Mononuclear cell (primary cell): ENCODE measurements at regions not wholly inside any gene's neighbourhood (a gene's known extent, or its start where the extent isn't known, plus 50 kb on each side); places are given as distances from the start of the nearest gene placed in this dataset.

Source experiments
- H3K27me3 ChIP-seq: 2 replicates; pipeline ENCODE4 v1.6.0; 2011; ENCODE audit warnings: low read length, control low read depth; ENCODE audit not compliant: insufficient read depth
- H3K4me1 ChIP-seq: 2 replicates; pipeline ENCODE4 v1.5.1; 2011; ENCODE audit warnings: mild to moderate bottlenecking, low read length, control low read depth; ENCODE audit not compliant: insufficient read depth
- H3K4me3 ChIP-seq: 2 replicates; pipeline ENCODE4 v1.5.1; 2011; ENCODE audit warnings: mild to moderate bottlenecking, low read length, moderate library complexity
- H3K9me3 ChIP-seq: 2 replicates; pipeline ENCODE4 v1.5.1; 2011; ENCODE audit warnings: low read depth, mild to moderate bottlenecking, control low read depth, low read length

GRCh38 chr6:14863902-14864850 is 381.7 kb upstream of the JARID2 start:
- no peaks in the 10 kb centered on the region for H3K9me3 ChIP-seq
- no peak overlapping the region for H3K4me3 ChIP-seq
- peaks cover 55% of the 10 kb centered on the region for H3K4me1 ChIP-seq
- no peaks in the 10 kb centered on the region for H3K27me3 ChIP-seq

DNA sequence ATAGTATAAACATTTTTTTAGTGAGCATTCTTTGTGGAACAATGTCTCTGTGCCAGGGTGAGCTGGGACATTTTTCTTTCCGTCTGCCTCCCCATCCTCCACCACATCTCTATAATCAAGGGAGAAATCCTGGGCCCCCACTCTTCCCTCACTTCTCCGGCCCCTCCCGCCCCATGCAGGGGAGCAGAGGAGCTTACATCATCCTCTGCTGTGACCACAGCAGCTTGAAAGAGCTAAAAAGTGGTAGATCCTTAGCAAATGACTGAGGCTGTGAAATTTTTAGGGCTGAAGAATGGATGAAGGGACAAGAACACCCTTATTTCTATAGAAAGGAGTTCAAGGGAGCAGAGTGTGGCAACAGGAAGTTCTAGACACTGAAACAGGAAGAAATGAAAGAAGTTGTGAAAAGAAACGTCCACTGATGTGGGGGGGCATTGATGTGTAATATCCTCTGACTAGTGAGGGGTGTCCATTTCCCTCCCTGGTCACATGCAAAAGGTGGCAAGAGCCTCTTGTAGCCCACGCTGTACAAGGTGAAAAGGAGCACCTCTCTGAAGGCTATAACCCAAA is 380.3 kb upstream of the JARID2 start:
- no peak overlapping the region for H3K4me3 ChIP-seq
- H3K27me3 ChIP-seq: no peaks in the 10 kb centered on the region
- peaks cover 55% of the 10 kb centered on the region for H3K4me1 ChIP-seq
- H3K9me3 ChIP-seq: no peaks in the 10 kb centered on the region

- peaks cover 54% of the 10 kb centered on the region for H3K4me1 ChIP-seq
- H3K4me3 ChIP-seq: no peak overlapping the region
- H3K9me3 ChIP-seq: no peaks in the 10 kb centered on the region
- H3K27me3 ChIP-seq: no peaks in the 10 kb centered on the region
Observed at GRCh38 chr6:14867802-14868201, 378.1 kb upstream of the JARID2 start.

DNA sequence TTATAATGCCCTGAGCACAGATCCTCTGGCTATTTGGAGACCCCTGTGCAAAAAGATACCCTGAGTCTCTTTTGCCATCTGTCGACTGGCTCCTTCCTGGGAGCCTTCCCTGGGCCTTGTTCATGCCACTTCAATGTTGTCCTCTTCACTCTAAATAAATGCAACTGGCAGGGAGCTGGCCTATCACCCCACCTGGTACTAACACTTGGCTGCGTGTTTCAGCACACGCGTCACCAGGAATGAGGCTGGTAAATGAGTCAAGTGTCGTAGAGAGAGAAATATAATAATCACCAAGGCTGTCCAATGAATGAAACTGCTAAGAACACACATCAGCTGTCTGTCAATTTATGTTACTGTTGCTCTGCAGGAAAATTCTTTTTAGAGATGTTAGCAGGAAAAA is 374.6 kb upstream of the JARID2 start:
- no peak overlapping the region for H3K4me3 ChIP-seq
- peaks cover 55% of the 10 kb centered on the region for H3K4me1 ChIP-seq
- no peaks in the 10 kb centered on the region for H3K27me3 ChIP-seq
- no peaks in the 10 kb centered on the region for H3K9me3 ChIP-seq

- H3K4me3 ChIP-seq: no peak overlapping the region
- peaks cover 58% of the 10 kb centered on the region for H3K4me1 ChIP-seq
- no peaks in the 10 kb centered on the region for H3K27me3 ChIP-seq
- no peaks in the 10 kb centered on the region for H3K9me3 ChIP-seq
Observed at GRCh38 chr6:14873101-14873500, 372.8 kb upstream of the JARID2 start.

- Histone ChIP-seq H3K4me1 (peaks cover 62% of the 10 kb centered on the region), H3K27me3 (no peaks in the 10 kb centered on the region), H3K4me3 (no peak overlapping the region), H3K9me3 (no peaks in the 10 kb centered on the region)
Observed at GRCh38 chr6:14873781-14874441, 372.0 kb upstream of the JARID2 start.

DNA sequence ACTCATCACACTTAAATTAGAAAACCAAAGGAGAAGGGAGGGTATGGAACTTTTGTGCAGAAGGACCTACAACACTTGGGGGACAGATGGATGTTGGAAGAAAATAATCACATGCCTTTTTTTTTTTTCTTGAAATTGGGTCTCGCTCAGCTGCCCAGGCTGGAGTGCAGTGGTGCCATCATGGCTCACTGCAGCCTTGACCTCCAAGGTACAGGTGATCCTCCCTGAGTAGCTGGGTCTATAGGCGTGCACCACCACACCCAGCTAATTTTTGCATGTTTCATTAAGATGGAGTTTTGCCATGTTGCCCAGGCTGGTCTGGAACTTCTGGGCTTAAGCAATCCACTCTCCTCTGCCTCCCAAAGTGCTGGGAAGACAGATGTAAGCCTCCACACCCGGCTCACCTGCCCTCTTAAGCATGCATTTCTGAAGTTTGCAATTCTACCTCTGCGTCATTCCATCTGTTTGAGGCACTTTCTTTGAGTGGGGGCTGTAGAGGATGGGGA is 370.8 kb upstream of the JARID2 start:
- Histone ChIP-seq H3K27me3 (no peaks in the 10 kb centered on the region), H3K4me1 (peaks cover 64% of the 10 kb centered on the region), H3K4me3 (no peak overlapping the region), H3K9me3 (no peaks in the 10 kb centered on the region)

GRCh38 chr6:14875481-14876063 is 370.3 kb upstream of the JARID2 start:
- H3K4me3 ChIP-seq: no peak overlapping the region
- H3K9me3 ChIP-seq: no peaks in the 10 kb centered on the region
- H3K4me1 ChIP-seq: peaks cover 70% of the 10 kb centered on the region
- H3K27me3 ChIP-seq: no peaks in the 10 kb centered on the region

- H3K4me1 ChIP-seq: peaks cover 79% of the 10 kb centered on the region
- no peak overlapping the region for H3K4me3 ChIP-seq
- no peaks in the 10 kb centered on the region for H3K27me3 ChIP-seq
- H3K9me3 ChIP-seq: no peaks in the 10 kb centered on the region
Observed at GRCh38 chr6:14876778-14877613, 368.9 kb upstream of the JARID2 start.

DNA sequence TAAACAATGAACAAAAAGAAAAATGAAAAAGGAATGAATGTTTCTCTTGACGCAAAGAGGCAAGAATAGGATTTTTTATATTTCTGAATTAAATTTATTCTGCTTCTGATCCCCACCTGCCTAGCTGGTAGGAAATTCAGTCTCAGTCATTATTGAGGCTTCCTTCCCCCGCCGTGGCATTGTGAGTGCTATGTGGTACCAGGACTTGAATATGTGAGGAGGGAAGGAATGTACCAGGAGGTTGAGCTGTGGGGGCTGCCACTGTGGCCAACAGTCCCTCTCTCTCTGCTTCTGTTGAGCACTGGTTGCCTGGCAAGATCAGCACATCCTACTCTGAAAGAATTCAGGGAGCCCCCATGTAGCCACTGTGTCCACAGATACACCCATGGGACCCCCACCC is 368.1 kb upstream of the JARID2 start:
- Histone ChIP-seq H3K27me3 (no peaks in the 10 kb centered on the region), H3K4me3 (no peak overlapping the region), H3K9me3 (no peaks in the 10 kb centered on the region), H3K4me1 (peaks cover 72% of the 10 kb centered on the region)

GRCh38 chr6:14880052-14880451 is 365.8 kb upstream of the JARID2 start:
- H3K4me3 ChIP-seq: no peak overlapping the region
- peaks cover 78% of the 10 kb centered on the region for H3K4me1 ChIP-seq
- H3K27me3 ChIP-seq: no peaks in the 10 kb centered on the region
- H3K9me3 ChIP-seq: no peaks in the 10 kb centered on the region

DNA sequence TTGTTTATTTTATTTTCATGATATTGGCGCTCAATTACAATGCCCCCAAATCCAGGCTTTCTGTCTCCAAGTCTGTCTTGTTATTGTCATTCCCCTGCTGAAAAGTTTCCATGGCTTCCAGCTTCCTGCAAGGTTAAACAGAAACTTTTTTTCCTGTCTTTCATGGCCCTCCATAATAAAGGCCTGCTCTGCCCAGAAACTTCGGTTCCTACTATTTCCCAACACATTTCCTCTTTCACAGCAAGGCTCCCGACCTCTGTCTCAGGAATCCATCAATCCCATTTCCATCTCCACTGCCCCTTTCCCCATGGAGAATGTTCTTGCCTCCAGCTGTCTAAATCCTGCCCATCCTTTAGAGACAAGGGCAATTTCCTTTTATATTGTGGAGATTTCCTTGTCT is 365.2 kb upstream of the JARID2 start:
- no peaks in the 10 kb centered on the region for H3K9me3 ChIP-seq
- no peaks in the 10 kb centered on the region for H3K27me3 ChIP-seq
- peaks cover 78% of the 10 kb centered on the region for H3K4me1 ChIP-seq
- H3K4me3 ChIP-seq: no peak overlapping the region

GRCh38 chr6:14881398-14881797 is 364.5 kb upstream of the JARID2 start:
- H3K9me3 ChIP-seq: no peaks in the 10 kb centered on the region
- peaks cover 73% of the 10 kb centered on the region for H3K4me1 ChIP-seq
- H3K4me3 ChIP-seq: no peak overlapping the region
- H3K27me3 ChIP-seq: no peaks in the 10 kb centered on the region

- Histone ChIP-seq H3K27me3 (no peaks in the 10 kb centered on the region), H3K4me3 (no peak overlapping the region), H3K4me1 (peaks cover 62% of the 10 kb centered on the region), H3K9me3 (no peaks in the 10 kb centered on the region)
Observed at GRCh38 chr6:14882394-14883026, 363.4 kb upstream of the JARID2 start.
